Kidney (tissue), 13 donors: ENCODE measurements at regions not wholly inside any gene's neighbourhood (a gene's known extent, or its start where the extent isn't known, plus 50 kb on each side); places are given as distances from the start of the nearest gene placed in this dataset.
"Not testable (repeated sequence)": the region's sequence is repeated elsewhere in the genome, so short reads cannot be mapped to it uniquely, and the experiment has no call there.

Experiments
- DNase-seq, 5 donors: peaks; one replicate each; pipeline ENCODE4 v3.0.0-alpha.2; 2013 to 2020
- FAIRE-seq: peaks from 2 replicates; lab custom pipeline; 2012; peaks lifted over from hg19 to GRCh38; lab: Jason Lieb, UNC
- H3K27ac ChIP-seq, 2 donors: one replicate each; pipeline ENCODE4 v1.7.0; 2013; ENCODE audit warnings: low read depth in 2 of 2, low read length in 2 of 2, inconsistent platforms in 1 of 2
- H3K27me3 ChIP-seq: one replicate; pipeline ENCODE4 v1.7.1; 2013; ENCODE audit warnings: low read length, inconsistent platforms; ENCODE audit not compliant: control insufficient read depth, insufficient read depth
- H3K36me3 ChIP-seq, 3 donors: one replicate each; pipeline versions ENCODE4 v1.7.0 to v1.7.1; 2013; ENCODE audit warnings: low read length in 3 of 3, control low read depth in 1 of 3, inconsistent platforms in 1 of 3; ENCODE audit not compliant: insufficient read depth in 3 of 3, control insufficient read depth in 2 of 3
- H3K4me1 ChIP-seq, 3 donors: one replicate each; pipeline versions ENCODE4 v1.7.0 to v1.7.1; 2013; ENCODE audit warnings: low read length in 3 of 3, inconsistent platforms in 1 of 3, low read depth in 1 of 3; ENCODE audit not compliant: control insufficient read depth in 2 of 3, insufficient read depth in 2 of 3
- H3K4me3 ChIP-seq, 3 donors: one replicate each; pipeline versions ENCODE4 v1.7.0 to v1.8.1; 2013; ENCODE audit warnings: low read length in 3 of 3, control low read depth in 1 of 3, inconsistent platforms in 1 of 3
- H3K9ac ChIP-seq, 3 donors: one replicate each; pipeline versions ENCODE4 v1.7.0 to v1.7.1; 2013; ENCODE audit warnings: low read length in 3 of 3, control low read depth in 1 of 3, inconsistent platforms in 1 of 3
- H3K9me3 ChIP-seq, 3 donors: one replicate each; pipeline versions ENCODE4 v1.7.0 to v1.7.1; 2013; ENCODE audit warnings: low read length in 3 of 3, control low read depth in 1 of 3, inconsistent platforms in 1 of 3; ENCODE audit not compliant: control insufficient read depth in 2 of 3, insufficient read depth in 1 of 3
- intact Hi-C: fragments of 100-400 bp; cut with DNase I; formaldehyde crosslinking; loops from one replicate; pipeline ENCODE4 v1.11.1; 2022
- TF ChIP-seq, protein P1 (sequence below): IDR thresholded peaks from 3 replicates; pipeline ENCODE4 v1.5.1; 2012; ENCODE audit warnings: mild to moderate bottlenecking, moderate library complexity, borderline replicate concordance; ENCODE audit not compliant: insufficient read depth; ENCODE audit errors: extremely low read depth
- donor health status: control.
- donor health status: control.
- donor health status: control.
- donor health status: control.
- donor health status: control.
- donor health status: DM: yes; HTN: yes; CAD: no.
- donor health status: Normal renal cell carcinoma (clear cell type).

DNA sequence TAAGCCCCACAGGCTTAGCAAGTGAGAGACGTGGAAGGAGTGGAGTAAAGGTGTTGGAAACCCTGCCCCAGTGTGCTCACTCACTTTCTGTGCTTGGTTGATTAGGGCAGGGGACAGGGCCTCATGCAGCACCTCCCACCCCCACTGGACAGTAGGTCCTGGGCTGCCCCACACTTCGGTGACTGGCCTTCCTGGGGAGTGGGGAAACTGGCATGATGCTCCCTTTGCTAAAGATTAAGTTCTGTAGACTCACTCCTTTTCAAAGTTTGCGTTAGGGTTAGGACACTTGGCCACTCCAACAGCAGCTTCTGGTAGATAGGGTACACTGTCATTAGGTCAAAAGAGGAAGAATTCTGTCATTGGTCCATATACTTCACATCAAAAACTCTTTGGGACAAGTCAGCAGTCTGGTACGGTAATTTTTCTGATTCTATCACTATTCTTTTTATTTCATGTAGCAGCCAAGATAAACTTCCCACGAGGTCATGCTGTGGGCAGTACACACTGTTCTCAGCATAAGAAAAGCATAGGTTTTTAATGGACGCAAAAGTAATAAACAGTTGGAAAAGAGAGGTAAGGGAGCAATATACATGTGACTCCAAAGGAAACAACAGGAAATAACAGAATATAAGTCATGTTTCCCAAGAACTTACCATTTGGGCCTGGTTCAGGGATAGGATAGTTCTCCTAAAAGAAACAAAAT is 106.6 kb upstream of the TERB2 start:
- H3K27me3 ChIP-seq, H3K4me3 ChIP-seq, intact Hi-C loops, H3K36me3 ChIP-seq, H3K4me1 ChIP-seq, FAIRE-seq, H3K27ac ChIP-seq, H3K9me3 ChIP-seq, H3K9ac ChIP-seq: not testable (repeated sequence)
- DNase-seq = peak in 1 of 5 donors; percentile 15

DNA sequence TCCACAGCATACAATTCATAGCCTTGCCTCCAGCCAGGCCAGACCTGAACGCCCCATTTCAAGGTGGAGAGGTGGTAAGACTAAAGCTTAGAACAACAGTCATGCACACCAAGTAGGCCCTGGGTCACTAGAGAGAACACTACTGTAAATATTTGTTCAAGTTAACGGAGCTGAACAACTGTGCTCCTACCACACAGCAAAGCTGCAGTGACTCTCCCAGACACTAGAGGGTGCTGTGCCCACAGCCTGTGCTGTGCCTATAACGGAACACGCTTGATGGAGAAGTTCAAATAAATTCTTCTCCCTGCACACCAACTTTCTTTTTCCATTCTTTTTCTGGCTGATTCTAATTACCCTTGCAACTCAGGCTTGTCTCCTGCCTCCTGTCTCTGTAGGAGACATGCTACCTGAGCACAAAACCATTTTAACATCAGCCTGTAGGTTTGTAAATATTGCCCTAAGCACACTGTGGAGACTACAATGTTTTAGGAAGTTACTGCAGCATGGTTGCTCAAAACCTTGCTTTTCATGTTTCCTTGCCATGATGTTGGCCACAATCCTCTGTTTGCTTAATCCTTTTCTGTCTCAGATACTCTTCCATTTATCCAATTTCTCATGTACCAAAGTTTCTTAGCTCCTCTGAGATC is 103.1 kb upstream of the TERB2 start:
- H3K27ac ChIP-seq, H3K4me3 ChIP-seq, H3K27me3 ChIP-seq, H3K9me3 ChIP-seq, FAIRE-seq, intact Hi-C loops, H3K36me3 ChIP-seq, H3K9ac ChIP-seq, H3K4me1 ChIP-seq: not testable (repeated sequence)
- peak in 4 of 5 donors; percentile 84 to 91 (median 86) for DNase-seq
- TF ChIP-seq, protein P1, sequence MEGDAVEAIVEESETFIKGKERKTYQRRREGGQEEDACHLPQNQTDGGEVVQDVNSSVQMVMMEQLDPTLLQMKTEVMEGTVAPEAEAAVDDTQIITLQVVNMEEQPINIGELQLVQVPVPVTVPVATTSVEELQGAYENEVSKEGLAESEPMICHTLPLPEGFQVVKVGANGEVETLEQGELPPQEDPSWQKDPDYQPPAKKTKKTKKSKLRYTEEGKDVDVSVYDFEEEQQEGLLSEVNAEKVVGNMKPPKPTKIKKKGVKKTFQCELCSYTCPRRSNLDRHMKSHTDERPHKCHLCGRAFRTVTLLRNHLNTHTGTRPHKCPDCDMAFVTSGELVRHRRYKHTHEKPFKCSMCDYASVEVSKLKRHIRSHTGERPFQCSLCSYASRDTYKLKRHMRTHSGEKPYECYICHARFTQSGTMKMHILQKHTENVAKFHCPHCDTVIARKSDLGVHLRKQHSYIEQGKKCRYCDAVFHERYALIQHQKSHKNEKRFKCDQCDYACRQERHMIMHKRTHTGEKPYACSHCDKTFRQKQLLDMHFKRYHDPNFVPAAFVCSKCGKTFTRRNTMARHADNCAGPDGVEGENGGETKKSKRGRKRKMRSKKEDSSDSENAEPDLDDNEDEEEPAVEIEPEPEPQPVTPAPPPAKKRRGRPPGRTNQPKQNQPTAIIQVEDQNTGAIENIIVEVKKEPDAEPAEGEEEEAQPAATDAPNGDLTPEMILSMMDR = peak; percentile 71

DNA sequence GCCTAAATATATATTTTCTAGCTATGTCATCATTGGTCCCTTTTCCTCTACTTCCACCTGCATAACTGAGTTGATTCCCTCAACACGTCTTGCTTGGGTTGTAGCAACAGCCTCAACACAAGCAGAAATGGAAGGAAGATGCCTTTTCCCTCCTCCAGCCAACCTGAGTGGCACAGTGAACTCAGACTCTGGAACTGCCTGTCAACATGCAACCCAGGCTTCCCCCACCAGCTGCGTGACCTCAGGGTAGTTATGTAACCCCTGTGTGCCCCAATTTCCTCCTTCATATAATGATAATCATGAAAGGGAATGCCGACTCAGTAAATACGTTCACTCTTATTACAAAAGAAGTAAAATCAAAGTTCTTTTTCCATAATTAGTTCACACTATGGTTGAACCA is 101.8 kb upstream of the TERB2 start:
- H3K27ac ChIP-seq, H3K4me3 ChIP-seq, DNase-seq, intact Hi-C loops, FAIRE-seq, H3K9me3 ChIP-seq, H3K9ac ChIP-seq, H3K36me3 ChIP-seq, H3K27me3 ChIP-seq, H3K4me1 ChIP-seq: not testable (repeated sequence)

DNA sequence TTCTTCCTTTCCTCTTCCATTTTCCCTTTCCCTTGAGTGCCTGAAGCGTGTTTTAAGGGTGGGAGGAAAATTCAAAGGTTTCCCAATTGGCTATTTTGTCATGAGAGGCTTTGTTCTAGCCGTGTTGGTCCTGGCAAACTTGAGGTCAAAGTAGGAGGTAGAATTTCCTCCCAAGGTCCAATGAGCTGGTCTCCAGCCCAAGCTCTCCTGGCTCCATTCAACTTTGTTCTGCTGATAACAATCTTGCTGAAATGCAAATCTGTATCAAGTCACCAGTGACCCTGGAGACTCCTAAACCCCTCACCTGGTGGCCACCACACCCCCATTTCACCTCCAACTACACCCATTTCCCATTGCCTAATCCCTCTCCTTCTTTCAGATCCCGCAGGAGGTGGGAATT is 100.2 kb upstream of the TERB2 start:
- DNase-seq, H3K27ac ChIP-seq, FAIRE-seq, H3K9me3 ChIP-seq, intact Hi-C loops, H3K36me3 ChIP-seq, H3K4me3 ChIP-seq, H3K27me3 ChIP-seq, H3K9ac ChIP-seq, H3K4me1 ChIP-seq: not testable (repeated sequence)

DNA sequence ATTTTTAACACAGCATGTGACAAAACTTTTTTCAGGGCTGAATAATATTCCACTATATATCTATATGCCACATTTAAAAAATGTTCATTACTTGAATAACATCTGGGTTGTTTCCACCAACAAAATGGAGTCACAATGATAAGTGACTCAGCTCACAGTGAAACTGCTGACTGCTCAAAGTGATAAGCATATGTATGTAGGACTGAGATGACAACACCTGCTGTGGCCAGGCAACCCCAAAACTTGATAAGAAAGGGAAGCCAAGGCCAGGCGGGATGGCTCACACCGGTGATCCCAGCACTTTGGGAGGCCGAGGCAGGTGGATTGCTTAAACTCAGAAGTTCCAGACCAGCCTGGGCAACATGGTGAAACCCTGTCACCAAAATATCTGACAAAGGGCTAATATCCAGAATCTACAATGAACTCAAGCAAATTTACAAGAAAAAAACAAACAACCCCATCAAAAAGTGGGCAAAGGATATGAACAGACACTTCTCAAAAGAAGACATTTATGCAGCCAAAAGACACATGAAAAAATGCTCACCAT is 99.2 kb upstream of the TERB2 start:
- DNase-seq, H3K36me3 ChIP-seq, H3K27ac ChIP-seq, H3K9me3 ChIP-seq, intact Hi-C loops, H3K4me1 ChIP-seq, H3K9ac ChIP-seq, H3K4me3 ChIP-seq, H3K27me3 ChIP-seq, FAIRE-seq: not testable (repeated sequence)

DNA sequence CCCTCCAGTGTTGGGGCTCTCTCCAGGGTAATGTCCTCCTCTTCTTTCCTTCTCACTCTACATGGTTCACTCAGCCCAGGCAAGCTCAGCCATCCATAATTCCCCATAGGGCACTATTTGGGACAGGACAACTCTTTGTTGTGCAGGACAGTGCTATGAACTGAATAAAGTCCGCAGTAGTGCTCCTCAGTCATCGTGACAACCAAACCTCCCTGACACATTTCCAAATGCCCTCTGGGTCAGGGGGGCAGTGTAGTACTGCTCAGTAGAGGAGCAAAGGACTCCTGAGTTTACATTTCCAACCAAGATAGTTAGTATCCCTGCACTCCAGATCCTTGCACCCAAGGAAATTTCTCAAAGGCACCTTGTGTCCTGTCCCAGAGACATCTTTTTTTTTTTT is 97.4 kb upstream of the TERB2 start:
- DNase-seq, H3K9ac ChIP-seq, FAIRE-seq, H3K4me3 ChIP-seq, H3K36me3 ChIP-seq, intact Hi-C loops, H3K27me3 ChIP-seq, H3K4me1 ChIP-seq, H3K9me3 ChIP-seq, H3K27ac ChIP-seq: not testable (repeated sequence)

DNA sequence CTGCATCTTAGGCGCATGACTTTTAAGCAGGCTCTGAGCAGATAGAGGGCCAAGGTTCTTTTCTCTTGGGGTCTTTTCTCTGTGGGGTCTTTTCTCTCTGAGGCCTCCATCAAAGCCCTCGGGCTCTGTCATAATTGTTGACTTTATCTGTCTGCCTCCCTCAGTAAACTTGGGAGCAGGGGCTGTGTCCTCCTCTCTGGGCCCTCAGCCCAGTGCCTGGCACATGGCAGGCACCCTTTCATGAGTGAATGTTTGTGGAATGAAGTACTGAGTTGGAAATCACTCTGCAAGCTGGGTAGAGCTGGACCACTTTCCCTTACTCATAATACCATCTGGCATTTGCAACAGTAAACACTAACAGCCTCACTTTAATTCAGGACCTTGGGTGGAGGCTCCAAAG is 96.3 kb upstream of the TERB2 start:
- H3K27ac ChIP-seq, H3K36me3 ChIP-seq, intact Hi-C loops, DNase-seq, H3K9ac ChIP-seq, FAIRE-seq, H3K4me1 ChIP-seq, H3K27me3 ChIP-seq, H3K9me3 ChIP-seq, H3K4me3 ChIP-seq: not testable (repeated sequence)
